GM12874 (cell line): ENCODE measurements at regions not wholly inside any gene's neighbourhood (a gene's known extent, or its start where the extent isn't known, plus 50 kb on each side); places are given as distances from the start of the nearest gene placed in this dataset.

Experiments
- TF ChIP-seq, protein P1 (sequence below): IDR thresholded peaks from 2 replicates; pipeline ENCODE4 v1.5.1; 2011; ENCODE audit warnings: low read depth, mild to moderate bottlenecking, control low read depth, low read length, moderate library complexity; ENCODE audit not compliant: insufficient read depth

DNA sequence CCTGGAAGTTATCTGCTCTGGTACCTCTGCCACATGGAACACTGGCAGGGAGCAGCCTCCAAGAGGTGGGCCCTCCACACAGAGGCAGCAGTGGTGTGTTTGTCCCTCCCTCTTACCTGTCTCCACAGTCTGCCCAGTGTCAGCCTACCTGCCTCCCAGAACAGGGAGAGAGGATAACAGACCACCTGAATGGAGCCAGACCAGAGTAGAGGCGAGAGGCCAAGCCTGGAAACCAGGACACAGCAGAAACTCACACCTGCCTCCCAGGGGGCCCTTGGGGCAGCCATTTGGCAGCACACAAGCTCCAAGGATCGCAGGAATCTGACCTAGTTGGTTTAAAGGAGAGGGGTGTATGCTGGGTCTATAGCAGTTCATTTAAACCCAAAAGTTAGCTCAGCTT is 100.2 kb upstream of the ZNF366 start:
- TF ChIP-seq, protein P1, sequence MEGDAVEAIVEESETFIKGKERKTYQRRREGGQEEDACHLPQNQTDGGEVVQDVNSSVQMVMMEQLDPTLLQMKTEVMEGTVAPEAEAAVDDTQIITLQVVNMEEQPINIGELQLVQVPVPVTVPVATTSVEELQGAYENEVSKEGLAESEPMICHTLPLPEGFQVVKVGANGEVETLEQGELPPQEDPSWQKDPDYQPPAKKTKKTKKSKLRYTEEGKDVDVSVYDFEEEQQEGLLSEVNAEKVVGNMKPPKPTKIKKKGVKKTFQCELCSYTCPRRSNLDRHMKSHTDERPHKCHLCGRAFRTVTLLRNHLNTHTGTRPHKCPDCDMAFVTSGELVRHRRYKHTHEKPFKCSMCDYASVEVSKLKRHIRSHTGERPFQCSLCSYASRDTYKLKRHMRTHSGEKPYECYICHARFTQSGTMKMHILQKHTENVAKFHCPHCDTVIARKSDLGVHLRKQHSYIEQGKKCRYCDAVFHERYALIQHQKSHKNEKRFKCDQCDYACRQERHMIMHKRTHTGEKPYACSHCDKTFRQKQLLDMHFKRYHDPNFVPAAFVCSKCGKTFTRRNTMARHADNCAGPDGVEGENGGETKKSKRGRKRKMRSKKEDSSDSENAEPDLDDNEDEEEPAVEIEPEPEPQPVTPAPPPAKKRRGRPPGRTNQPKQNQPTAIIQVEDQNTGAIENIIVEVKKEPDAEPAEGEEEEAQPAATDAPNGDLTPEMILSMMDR = no peak

DNA sequence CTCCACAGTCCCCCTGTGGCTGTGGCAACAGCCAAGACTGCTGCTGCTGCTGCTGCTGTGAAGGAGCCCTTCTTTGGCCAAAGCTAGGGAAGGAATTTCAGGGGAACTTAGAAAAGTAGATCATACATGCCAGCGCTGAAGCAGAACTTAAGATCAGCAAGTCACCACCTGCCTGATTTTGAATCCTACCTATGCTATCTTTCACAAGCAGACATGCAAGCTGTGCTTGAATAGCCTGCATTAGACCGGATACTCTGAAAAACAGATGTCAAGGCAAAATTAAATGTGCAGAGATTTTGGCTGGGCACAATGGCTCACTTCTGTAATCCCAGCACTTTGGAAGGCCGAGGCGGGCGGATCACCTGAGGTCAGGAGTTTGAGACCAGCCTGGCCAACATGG is 99.3 kb upstream of the ZNF366 start:
- TF ChIP-seq, protein P1 = no peak

DNA sequence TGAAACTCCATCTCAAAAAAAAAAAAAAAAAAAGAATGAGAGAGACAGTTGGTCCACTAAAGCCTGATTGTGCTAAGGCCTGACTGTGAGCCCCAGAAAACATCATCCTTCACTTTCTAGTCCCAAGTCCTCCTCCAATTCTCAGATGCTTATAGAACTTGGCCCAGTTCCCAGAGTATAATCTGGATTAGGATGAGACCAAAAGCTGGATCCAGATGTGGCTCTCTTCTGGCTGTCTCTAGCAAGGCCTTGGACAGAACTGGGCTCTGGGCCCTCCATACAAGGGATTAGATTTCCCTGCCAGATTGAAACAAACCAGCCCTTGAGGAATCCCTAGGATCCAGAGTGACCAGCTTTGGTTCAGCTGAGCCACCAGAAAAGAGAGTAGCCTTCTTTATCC is 98.4 kb upstream of the ZNF366 start:
- TF ChIP-seq, protein P1 = no peak

DNA sequence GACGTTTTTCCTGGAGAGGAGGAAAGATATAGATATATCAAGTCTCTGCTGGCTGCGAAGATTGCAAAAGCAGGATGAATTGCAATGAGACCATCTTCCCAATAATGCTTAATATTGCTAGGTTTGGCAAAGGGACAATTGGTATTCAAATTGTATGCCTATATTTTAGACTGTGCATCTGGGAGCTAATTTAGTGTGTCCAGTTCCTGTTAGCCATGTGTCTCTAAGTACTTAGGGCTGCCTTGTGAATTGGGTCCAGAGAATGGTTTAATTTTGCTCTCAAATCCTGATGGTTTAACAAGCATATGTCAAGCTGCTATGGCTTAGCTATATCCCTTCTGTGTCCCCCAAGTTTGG is 97.6 kb upstream of the ZNF366 start:
- TF ChIP-seq, protein P1 = no peak

DNA sequence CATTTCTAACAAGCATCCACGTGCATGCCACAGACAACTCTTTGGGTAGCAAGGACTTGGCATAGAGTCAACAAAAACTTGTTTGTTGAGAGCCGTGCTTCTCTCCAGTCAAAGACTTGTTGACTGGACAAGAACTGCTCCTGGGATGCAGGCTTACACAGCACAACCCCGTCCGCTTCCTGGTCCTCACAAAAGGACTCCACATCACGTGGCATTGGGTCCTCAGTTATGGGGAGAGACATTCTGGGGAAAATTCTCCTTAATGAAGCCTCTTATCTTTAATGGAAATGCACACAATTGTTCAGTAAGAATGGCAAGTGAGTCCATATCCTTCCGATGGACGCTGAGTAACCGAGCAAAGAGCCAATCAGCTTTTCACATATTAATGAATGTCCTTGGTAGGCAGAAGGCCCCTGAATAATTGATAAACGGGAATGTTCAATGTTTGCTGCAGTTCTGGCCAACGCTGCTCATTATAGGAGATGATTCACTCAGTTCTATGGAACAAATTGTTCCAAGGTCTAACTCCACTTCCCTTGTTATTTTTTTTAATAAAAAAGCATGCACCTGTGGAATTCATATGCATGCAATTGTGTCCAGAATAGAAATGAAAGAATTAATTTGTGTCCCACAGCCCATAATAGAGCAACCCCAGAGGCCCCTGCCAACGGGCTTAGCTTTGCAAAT is 97.0 kb upstream of the ZNF366 start:
- TF ChIP-seq, protein P1 = no peak

DNA sequence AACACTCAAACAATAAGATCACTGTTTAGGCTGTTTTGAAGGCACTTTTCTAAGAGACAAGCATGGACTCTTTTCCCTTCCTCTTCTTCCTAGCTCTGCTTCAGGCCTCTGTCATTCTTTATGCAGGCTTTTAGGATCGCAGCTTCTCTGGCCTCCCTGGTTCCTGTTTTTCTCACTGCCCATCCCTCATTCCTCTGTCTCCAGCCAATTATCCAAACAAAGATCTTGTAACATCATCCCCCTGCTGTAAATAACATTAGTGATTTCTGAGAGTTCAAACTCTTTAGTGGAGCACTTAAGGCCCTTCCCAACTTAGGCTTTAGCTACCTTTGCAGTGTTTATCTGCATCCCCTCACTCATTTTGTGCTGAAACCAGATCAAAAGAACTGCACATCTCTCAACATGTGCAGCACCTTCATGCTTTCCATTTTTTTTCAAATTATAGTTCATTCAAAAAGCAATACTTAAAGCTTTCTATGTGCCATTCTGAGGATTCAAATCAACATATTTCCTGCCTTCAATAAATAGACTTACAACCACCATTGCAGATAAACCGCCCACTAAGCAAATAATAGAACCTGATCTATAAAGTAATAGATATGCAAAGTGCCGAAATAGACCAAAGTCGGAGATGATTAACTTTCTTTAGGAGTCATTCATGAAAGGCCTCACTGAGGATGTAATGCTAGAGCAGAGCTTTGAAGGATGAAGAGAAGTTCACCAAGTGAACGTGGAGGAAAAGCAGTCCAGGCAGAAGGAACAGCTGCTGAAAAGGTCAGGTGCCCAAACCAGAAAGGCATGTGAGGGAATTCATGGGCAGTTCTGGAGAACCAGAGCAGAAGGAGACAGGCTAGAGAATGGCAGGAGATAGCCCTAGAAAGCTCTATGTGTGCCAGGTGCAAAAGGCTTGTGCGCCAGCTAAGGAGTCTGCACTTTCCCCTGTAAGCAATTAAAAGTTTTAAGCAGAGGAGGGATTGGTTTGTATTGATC is 95.8 kb upstream of the ZNF366 start:
- TF ChIP-seq, protein P1 = no peak

DNA sequence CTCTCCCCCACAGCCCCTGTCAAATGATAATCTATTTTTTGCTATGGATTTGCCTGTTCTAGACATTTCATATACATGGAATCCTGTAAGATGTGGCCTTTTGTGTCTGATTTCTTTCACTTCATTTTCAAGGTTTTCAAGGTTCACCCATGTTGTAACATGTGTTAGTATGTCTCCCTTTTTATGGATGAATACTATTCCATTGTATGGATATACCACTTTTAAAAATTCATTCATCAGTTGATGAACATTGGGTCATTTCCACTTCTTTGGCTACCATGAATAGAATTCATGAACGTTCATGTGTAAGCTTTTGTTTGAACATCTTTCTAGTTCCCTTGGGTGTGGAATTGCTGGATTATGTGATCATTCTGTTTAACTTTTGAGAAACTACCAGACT is 94.7 kb upstream of the ZNF366 start:
- TF ChIP-seq, protein P1 = no peak
